ENCODE measurements at regions not wholly inside any gene's neighbourhood (a gene's known extent, or its start where the extent isn't known, plus 50 kb on each side); places are given as distances from the start of the nearest gene placed in this dataset.

GRCh38 chr13:107851670-107852069 lies 363.7 kb downstream of the LIG4 start:
- ChIA-PET RAD21 (ENCODE audit: low non-redundant PET in 1 of 2, low total read pairs in 2 of 2, uncharacterized antibody in 2 of 2, unreplicated experiment in 2 of 2) (no interaction called here), CTCF (no interaction called here), POLR2A (no interaction called here)
- no TSS peak for BruUV-seq (replicated peaks)
- intact Hi-C loops (cut with micrococcal nuclease) = no loop called here
- Histone ChIP-seq H3K9me3 (ENCODE audit: control insufficient read depth in 1 of 2, insufficient read depth in 1 of 2, low read depth in 1 of 2, low read length in 2 of 2) (peaks cover 10 to 14% of the 10 kb centered on the region in 2 experiments; a peak in 2 of 4 replicates), H4K20me1 (ENCODE audit: insufficient read depth) (no peaks in the 10 kb centered on the region), H3K9ac (ENCODE audit: low read length) (no peak overlapping the region), H3K27ac (ENCODE audit: low read depth, low read length) (no peak overlapping the region), H2AFZ (ENCODE audit: low read depth, low read length, poor library complexity, severe bottlenecking) (no peak overlapping the region), H3K4me1 (ENCODE audit: control insufficient read depth in 1 of 2, insufficient read depth in 2 of 2, low read length in 2 of 2) (no peaks in the 10 kb centered on the region), H3K36me3 (ENCODE audit: control insufficient read depth in 1 of 2, insufficient read depth in 2 of 2, low read length in 2 of 2) (no peaks in the 10 kb centered on the region), H3K79me2 (ENCODE audit: insufficient read depth, low read length) (no peaks in the 10 kb centered on the region), H3K4me2 (ENCODE audit: low read length) (no peak overlapping the region), H3K9me2 (ENCODE audit: insufficient read depth) (no peaks in the 10 kb centered on the region), H3K4me3 (replicated peaks in 1 of 2; ENCODE audit: low read depth in 1 of 2, low read length in 2 of 2) (no peak overlapping the region), H3K27me3 (ENCODE audit: insufficient read depth, low read length) (no peaks in the 10 kb centered on the region)
- DNase-seq (ENCODE audit: low read depth, low spot score) (no peak), ATAC-seq (no peak)
- no peak for TF ChIP-seq CEBPB (IDR thresholded peaks at IDR 0.05; ENCODE audit: low read depth)
- TF ChIP-seq RAD21 (IDR thresholded peaks at IDR 0.05; ENCODE audit: low read depth) = no peak
- TF ChIP-seq, protein P1, sequence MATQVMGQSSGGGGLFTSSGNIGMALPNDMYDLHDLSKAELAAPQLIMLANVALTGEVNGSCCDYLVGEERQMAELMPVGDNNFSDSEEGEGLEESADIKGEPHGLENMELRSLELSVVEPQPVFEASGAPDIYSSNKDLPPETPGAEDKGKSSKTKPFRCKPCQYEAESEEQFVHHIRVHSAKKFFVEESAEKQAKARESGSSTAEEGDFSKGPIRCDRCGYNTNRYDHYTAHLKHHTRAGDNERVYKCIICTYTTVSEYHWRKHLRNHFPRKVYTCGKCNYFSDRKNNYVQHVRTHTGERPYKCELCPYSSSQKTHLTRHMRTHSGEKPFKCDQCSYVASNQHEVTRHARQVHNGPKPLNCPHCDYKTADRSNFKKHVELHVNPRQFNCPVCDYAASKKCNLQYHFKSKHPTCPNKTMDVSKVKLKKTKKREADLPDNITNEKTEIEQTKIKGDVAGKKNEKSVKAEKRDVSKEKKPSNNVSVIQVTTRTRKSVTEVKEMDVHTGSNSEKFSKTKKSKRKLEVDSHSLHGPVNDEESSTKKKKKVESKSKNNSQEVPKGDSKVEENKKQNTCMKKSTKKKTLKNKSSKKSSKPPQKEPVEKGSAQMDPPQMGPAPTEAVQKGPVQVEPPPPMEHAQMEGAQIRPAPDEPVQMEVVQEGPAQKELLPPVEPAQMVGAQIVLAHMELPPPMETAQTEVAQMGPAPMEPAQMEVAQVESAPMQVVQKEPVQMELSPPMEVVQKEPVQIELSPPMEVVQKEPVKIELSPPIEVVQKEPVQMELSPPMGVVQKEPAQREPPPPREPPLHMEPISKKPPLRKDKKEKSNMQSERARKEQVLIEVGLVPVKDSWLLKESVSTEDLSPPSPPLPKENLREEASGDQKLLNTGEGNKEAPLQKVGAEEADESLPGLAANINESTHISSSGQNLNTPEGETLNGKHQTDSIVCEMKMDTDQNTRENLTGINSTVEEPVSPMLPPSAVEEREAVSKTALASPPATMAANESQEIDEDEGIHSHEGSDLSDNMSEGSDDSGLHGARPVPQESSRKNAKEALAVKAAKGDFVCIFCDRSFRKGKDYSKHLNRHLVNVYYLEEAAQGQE (IDR thresholded peaks at IDR 0.05; ENCODE audit: low read depth) = no peak
- TF ChIP-seq POLR2AphosphoS5 (IDR thresholded peaks at IDR 0.05; ENCODE audit: low read depth, low read length) = no peak
- no peak for TF ChIP-seq EZH2phosphoT487 (IDR thresholded peaks at IDR 0.05; ENCODE audit: borderline replicate concordance)
- TF ChIP-seq ZNF274 (IDR thresholded peaks at IDR 0.05; ENCODE audit: low read depth, low read length) = no peak

- DNase-seq (ENCODE audit: low read depth, low spot score) (no peak), ATAC-seq (no peak)
- H3K36me3 ChIP-seq (ENCODE audit: control insufficient read depth in 1 of 2, insufficient read depth in 2 of 2, low read length in 2 of 2) = no peaks in the 10 kb centered on the region
- no peaks in the 10 kb centered on the region for H3K9me2 ChIP-seq (ENCODE audit: insufficient read depth)
- POLR2A ChIA-PET = no interaction called here
- H3K4me3 ChIP-seq (replicated peaks in 1 of 2; ENCODE audit: low read depth in 1 of 2, low read length in 2 of 2) = no peak overlapping the region
- peaks cover 12 to 13% of the 10 kb centered on the region in 2 experiments; a peak in 2 of 4 replicates for H3K9me3 ChIP-seq (ENCODE audit: control insufficient read depth in 1 of 2, insufficient read depth in 1 of 2, low read depth in 1 of 2, low read length in 2 of 2)
- H3K9ac ChIP-seq (ENCODE audit: low read length) = no peak overlapping the region
- intact Hi-C loops (cut with micrococcal nuclease) = no loop called here
- no peak overlapping the region for H3K27ac ChIP-seq (ENCODE audit: low read depth, low read length)
- H2AFZ ChIP-seq (ENCODE audit: low read depth, low read length, poor library complexity, severe bottlenecking) = no peak overlapping the region
- CTCF ChIA-PET = no interaction called here
- no peak overlapping the region for H3K4me2 ChIP-seq (ENCODE audit: low read length)
- no TSS peak for BruUV-seq (replicated peaks)
- RAD21 ChIA-PET (ENCODE audit: low non-redundant PET in 1 of 2, low total read pairs in 2 of 2, uncharacterized antibody in 2 of 2, unreplicated experiment in 2 of 2) = no interaction called here
- H3K79me2 ChIP-seq (ENCODE audit: insufficient read depth, low read length) = no peaks in the 10 kb centered on the region
- no peaks in the 10 kb centered on the region for H3K4me1 ChIP-seq (ENCODE audit: control insufficient read depth in 1 of 2, insufficient read depth in 2 of 2, low read length in 2 of 2)
- no peaks in the 10 kb centered on the region for H4K20me1 ChIP-seq (ENCODE audit: insufficient read depth)
- H3K27me3 ChIP-seq (ENCODE audit: insufficient read depth, low read length) = no peaks in the 10 kb centered on the region
- TF ChIP-seq RAD21 (IDR thresholded peaks at IDR 0.05; ENCODE audit: low read depth) (no peak), EZH2phosphoT487 (IDR thresholded peaks at IDR 0.05; ENCODE audit: borderline replicate concordance) (no peak), FOSL1 (IDR thresholded peaks at IDR 0.05; ENCODE audit: low read depth) (no peak), YY1 (IDR thresholded peaks at IDR 0.05; ENCODE audit: extremely low read depth, insufficient replicate concordance, low read depth, low read length) (no peak), ATF3 (IDR thresholded peaks at IDR 0.05) (no peak), ELF1 (IDR thresholded peaks at IDR 0.05; ENCODE audit: borderline replicate concordance, low read depth) (no peak), ZNF274 (IDR thresholded peaks at IDR 0.05; ENCODE audit: low read depth, low read length) (no peak), POLR2A (IDR thresholded peaks at IDR 0.05; ENCODE audit: borderline replicate concordance, extremely low read depth, insufficient read depth, insufficient read length) (no peak), EGR1 (IDR thresholded peaks at IDR 0.05; ENCODE audit: low read depth) (no peak), EZH2 (IDR thresholded peaks at IDR 0.05) (no peak), CBX3 (IDR thresholded peaks at IDR 0.05; ENCODE audit: low read depth) (no peak), SP1 (IDR thresholded peaks at IDR 0.05; ENCODE audit: low read depth) (no peak)
- TF ChIP-seq, protein P1 (IDR thresholded peaks at IDR 0.05; ENCODE audit: low read depth) = no peak
These were observed 367.9 kb downstream of the LIG4 start for GRCh38 chr13:107847406-107847805.
